HFF-Myc (cell line): ENCODE measurements at regions not wholly inside any gene's neighbourhood (a gene's known extent, or its start where the extent isn't known, plus 50 kb on each side); places are given as distances from the start of the nearest gene placed in this dataset.

Experiments used
- DNase-seq: peaks from one replicate; pipeline ENCODE4 v3.0.0-alpha.2; 2011; ENCODE audit warnings: low read depth; ENCODE audit errors: extremely low read depth
- H3K4me3 ChIP-seq: replicated peaks from 2 replicates; pipeline ENCODE4 v1.5.1; 2011; ENCODE audit warnings: low read depth, mild to moderate bottlenecking, control low read depth, low read length
- CTCF ChIP-seq: IDR thresholded peaks from 2 replicates; pipeline ENCODE4 v1.5.1; 2012; ENCODE audit warnings: mild to moderate bottlenecking, low read depth, low read length, control low read depth; ENCODE audit errors: missing control alignments

- TF ChIP-seq CTCF = no peak
- H3K4me3 ChIP-seq = no peak overlapping the region
- no peak for DNase-seq
These were observed 1313.3 kb downstream of the KCNT2 start for GRCh38 chr1:195294911-195295310.

GRCh38 chr1:195278644-195279043, 1329.6 kb downstream of the KCNT2 start:
- DNase-seq = no peak
- no peak overlapping the region for H3K4me3 ChIP-seq
- TF ChIP-seq CTCF = no peak

GRCh38 chr1:195275710-195276109, 1332.5 kb downstream of the KCNT2 start:
- DNase-seq = no peak
- no peak overlapping the region for H3K4me3 ChIP-seq
- no peak for TF ChIP-seq CTCF

GRCh38 chr1:195251900-195252299, 1356.3 kb downstream of the KCNT2 start:
- DNase-seq = no peak
- H3K4me3 ChIP-seq = no peak overlapping the region
- no peak for TF ChIP-seq CTCF

GRCh38 chr1:195243492-195243891, 1364.7 kb downstream of the KCNT2 start:
- no peak overlapping the region for H3K4me3 ChIP-seq

GRCh38 chr1:195241066-195241465, 1367.2 kb downstream of the KCNT2 start:
- no peak overlapping the region for H3K4me3 ChIP-seq
- TF ChIP-seq CTCF = no peak
- DNase-seq = no peak

More at GRCh38 chr1:195243492-195243891, 1364.7 kb downstream of the KCNT2 start:
- DNase-seq = no peak
- TF ChIP-seq CTCF = no peak

- TF ChIP-seq CTCF = no peak
- DNase-seq = no peak
- H3K4me3 ChIP-seq = no peak overlapping the region
These were observed 1369.9 kb downstream of the KCNT2 start for GRCh38 chr1:195238313-195238712.
